ENCODE measurements at regions not wholly inside any gene's neighbourhood (a gene's known extent, or its start where the extent isn't known, plus 50 kb on each side); places are given as distances from the start of the nearest gene placed in this dataset.

GRCh38 chr10:125263551-125263950 lies 103.2 kb upstream of the CTBP2 start:
- TF ChIP-seq CTCF (IDR thresholded peaks at IDR 0.05) (no peak), POLR2A (IDR thresholded peaks at IDR 0.05) (no peak)

Data from esophagus squamous epithelium (tissue), 4 donors.